Esophagus squamous epithelium (tissue), 4 donors: ENCODE measurements at regions not wholly inside any gene's neighbourhood (a gene's known extent, or its start where the extent isn't known, plus 50 kb on each side); places are given as distances from the start of the nearest gene placed in this dataset.

Experiments
- CTCF ChIP-seq, 6 experiments: fragments of 450-650 bp in 4 of 6; fragments of 200-600 bp in 2 of 6; sonication (generic) in 2 of 6; IDR thresholded peaks; one replicate each; pipeline ENCODE4 v1.5.1; 2016 to 2019; ENCODE audit warnings: antibody characterized with exemption in 6 of 6, mild to moderate bottlenecking in 4 of 6, moderate library complexity in 4 of 6
- POLR2A ChIP-seq, 4 donors: fragments of 450-650 bp; IDR thresholded peaks; one replicate each; pipeline ENCODE4 v1.6.1; 2017; ENCODE audit warnings: antibody characterized with exemption in 4 of 4, mild to moderate bottlenecking in 4 of 4, moderate library complexity in 3 of 4

GRCh38 chr1:213697192-213697802 is 290.5 kb upstream of the PROX1 start:
- TF ChIP-seq CTCF (IDR thresholded peaks at IDR 0.05) (no peak), POLR2A (IDR thresholded peaks at IDR 0.05) (no peak)
